ENCODE measurements at regions not wholly inside any gene's neighbourhood (a gene's known extent, or its start where the extent isn't known, plus 50 kb on each side); places are given as distances from the start of the nearest gene placed in this dataset.

DNA sequence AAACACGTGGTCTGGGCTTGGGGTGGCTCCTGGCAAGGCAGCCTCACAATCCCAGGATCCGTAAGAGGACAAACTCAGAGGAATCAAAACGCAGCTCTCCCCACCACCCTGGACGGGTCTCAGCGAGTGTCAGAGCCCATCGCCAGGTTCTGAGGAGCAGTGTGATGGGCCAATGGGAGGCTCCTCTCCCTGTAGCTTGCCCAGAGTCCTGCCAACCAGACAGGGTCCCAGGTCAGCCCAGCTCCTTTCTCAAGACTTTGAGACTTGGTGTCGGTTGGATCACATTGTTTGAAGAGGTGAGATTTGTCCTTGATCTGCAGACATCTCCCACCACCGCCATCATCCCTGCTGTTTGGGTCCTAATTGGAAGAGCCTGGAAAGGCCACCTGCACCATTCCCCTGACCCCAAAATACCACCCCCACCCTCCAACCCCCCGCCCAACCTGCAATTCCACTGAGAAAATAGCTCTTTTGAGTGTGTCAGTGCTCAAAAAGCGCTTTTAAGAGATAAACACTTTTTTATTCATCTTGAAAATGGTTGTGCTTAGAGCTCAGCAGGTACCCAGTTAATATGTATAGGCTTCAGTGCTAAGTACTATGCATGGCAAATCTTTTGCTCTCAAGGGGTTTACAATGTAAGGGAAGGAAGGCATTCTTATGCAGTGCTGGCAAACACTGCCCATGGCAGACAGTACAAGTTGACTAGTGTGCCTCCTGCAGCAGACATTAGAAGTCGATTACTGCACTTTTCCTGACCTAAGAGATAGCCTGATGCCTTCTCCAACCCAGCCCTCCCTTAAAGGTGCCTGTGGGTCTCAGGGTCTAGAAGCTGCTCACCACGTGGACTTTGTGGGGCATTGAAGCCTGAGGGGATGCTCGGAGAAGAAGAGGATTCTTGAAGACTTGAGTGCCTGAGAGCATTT lies 50.6 kb downstream of the GLI2 start (continued):
- TF ChIP-seq PREB (CRISPR knock-in tag; IDR thresholded peaks at IDR 0.05; ENCODE audit: borderline replicate concordance) (no peak), CREM (CRISPR knock-in tag; IDR thresholded peaks at IDR 0.05) (no peak), MXD4 (CRISPR knock-in tag; IDR thresholded peaks at IDR 0.05; ENCODE audit: borderline replicate concordance) (no peak), GTF2I (CRISPR knock-in tag; conservative IDR thresholded peaks at IDR 0.05) (no peak), NR3C1 (CRISPR knock-in tag; conservative IDR thresholded peaks at IDR 0.05; ENCODE audit: low read depth) (no peak), STAT6 (CRISPR knock-in tag; conservative IDR thresholded peaks at IDR 0.05; ENCODE audit: low read depth) (no peak), ZNF671 (CRISPR knock-in tag; IDR thresholded peaks at IDR 0.05) (no peak), SOX15 (CRISPR knock-in tag; IDR thresholded peaks at IDR 0.05) (no peak), PRRX2 (CRISPR knock-in tag; IDR thresholded peaks at IDR 0.05) (no peak), JAZF1 (CRISPR knock-in tag; IDR thresholded peaks at IDR 0.05) (no peak), FOXP1 (CRISPR knock-in tag; IDR thresholded peaks at IDR 0.05; ENCODE audit: borderline replicate concordance) (no peak), ATF1 (CRISPR knock-in tag; IDR thresholded peaks at IDR 0.05) (no peak), ZBTB43 (CRISPR knock-in tag; IDR thresholded peaks at IDR 0.05) (peak; percentile 81), HMGXB4 (CRISPR knock-in tag; IDR thresholded peaks at IDR 0.05) (no peak)
- TF ChIP-seq, protein P1, sequence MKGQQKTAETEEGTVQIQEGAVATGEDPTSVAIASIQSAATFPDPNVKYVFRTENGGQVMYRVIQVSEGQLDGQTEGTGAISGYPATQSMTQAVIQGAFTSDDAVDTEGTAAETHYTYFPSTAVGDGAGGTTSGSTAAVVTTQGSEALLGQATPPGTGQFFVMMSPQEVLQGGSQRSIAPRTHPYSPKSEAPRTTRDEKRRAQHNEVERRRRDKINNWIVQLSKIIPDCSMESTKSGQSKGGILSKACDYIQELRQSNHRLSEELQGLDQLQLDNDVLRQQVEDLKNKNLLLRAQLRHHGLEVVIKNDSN (CRISPR knock-in tag; IDR thresholded peaks at IDR 0.05), result no peak
- TF ChIP-seq, protein P2, sequence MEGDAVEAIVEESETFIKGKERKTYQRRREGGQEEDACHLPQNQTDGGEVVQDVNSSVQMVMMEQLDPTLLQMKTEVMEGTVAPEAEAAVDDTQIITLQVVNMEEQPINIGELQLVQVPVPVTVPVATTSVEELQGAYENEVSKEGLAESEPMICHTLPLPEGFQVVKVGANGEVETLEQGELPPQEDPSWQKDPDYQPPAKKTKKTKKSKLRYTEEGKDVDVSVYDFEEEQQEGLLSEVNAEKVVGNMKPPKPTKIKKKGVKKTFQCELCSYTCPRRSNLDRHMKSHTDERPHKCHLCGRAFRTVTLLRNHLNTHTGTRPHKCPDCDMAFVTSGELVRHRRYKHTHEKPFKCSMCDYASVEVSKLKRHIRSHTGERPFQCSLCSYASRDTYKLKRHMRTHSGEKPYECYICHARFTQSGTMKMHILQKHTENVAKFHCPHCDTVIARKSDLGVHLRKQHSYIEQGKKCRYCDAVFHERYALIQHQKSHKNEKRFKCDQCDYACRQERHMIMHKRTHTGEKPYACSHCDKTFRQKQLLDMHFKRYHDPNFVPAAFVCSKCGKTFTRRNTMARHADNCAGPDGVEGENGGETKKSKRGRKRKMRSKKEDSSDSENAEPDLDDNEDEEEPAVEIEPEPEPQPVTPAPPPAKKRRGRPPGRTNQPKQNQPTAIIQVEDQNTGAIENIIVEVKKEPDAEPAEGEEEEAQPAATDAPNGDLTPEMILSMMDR (IDR thresholded peaks at IDR 0.05), result no peak
- TF ChIP-seq, protein P3, sequence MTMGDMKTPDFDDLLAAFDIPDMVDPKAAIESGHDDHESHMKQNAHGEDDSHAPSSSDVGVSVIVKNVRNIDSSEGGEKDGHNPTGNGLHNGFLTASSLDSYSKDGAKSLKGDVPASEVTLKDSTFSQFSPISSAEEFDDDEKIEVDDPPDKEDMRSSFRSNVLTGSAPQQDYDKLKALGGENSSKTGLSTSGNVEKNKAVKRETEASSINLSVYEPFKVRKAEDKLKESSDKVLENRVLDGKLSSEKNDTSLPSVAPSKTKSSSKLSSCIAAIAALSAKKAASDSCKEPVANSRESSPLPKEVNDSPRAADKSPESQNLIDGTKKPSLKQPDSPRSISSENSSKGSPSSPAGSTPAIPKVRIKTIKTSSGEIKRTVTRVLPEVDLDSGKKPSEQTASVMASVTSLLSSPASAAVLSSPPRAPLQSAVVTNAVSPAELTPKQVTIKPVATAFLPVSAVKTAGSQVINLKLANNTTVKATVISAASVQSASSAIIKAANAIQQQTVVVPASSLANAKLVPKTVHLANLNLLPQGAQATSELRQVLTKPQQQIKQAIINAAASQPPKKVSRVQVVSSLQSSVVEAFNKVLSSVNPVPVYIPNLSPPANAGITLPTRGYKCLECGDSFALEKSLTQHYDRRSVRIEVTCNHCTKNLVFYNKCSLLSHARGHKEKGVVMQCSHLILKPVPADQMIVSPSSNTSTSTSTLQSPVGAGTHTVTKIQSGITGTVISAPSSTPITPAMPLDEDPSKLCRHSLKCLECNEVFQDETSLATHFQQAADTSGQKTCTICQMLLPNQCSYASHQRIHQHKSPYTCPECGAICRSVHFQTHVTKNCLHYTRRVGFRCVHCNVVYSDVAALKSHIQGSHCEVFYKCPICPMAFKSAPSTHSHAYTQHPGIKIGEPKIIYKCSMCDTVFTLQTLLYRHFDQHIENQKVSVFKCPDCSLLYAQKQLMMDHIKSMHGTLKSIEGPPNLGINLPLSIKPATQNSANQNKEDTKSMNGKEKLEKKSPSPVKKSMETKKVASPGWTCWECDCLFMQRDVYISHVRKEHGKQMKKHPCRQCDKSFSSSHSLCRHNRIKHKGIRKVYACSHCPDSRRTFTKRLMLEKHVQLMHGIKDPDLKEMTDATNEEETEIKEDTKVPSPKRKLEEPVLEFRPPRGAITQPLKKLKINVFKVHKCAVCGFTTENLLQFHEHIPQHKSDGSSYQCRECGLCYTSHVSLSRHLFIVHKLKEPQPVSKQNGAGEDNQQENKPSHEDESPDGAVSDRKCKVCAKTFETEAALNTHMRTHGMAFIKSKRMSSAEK (CRISPR knock-in tag; IDR thresholded peaks at IDR 0.05; ENCODE audit: borderline replicate concordance), result no peak
